ENCODE measurements at regions not wholly inside any gene's neighbourhood (a gene's known extent, or its start where the extent isn't known, plus 50 kb on each side); places are given as distances from the start of the nearest gene placed in this dataset.

GRCh38 chr1:164967300-164967699 lies 389.2 kb downstream of the LMX1A start:
- Mint-ChIP-seq H3K27me3 (ENCODE audit: low read depth) (no peaks in the 10 kb centered on the region), H3K4me3 (no peak overlapping the region), H3K36me3 (ENCODE audit: low read depth) (no peaks in the 10 kb centered on the region), H3K4me1 (no peaks in the 10 kb centered on the region), H3K9me3 (peaks cover 12% of the 10 kb centered on the region), H3K27ac (no peak overlapping the region)
- no peak for TF ChIP-seq CTCF (IDR thresholded peaks at IDR 0.05; ENCODE audit: unreplicated experiment in 3 of 3)

- peaks cover 6% of the 10 kb centered on the region for H3K9me3 Mint-ChIP-seq
- H3K4me3 Mint-ChIP-seq, result no peak overlapping the region
Observed at GRCh38 chr1:164961715-164962114, 394.8 kb downstream of the LMX1A start.

GRCh38 chr1:164958982-164959768 lies 397.3 kb downstream of the LMX1A start:
- no peaks in the 10 kb centered on the region for H3K36me3 Mint-ChIP-seq (ENCODE audit: low read depth)
- H3K4me3 Mint-ChIP-seq, result no peak overlapping the region

More at GRCh38 chr1:164961715-164962114, 394.8 kb downstream of the LMX1A start:
- TF ChIP-seq CTCF (IDR thresholded peaks at IDR 0.05; ENCODE audit: unreplicated experiment in 3 of 3), result no peak
- Mint-ChIP-seq H3K27me3 (ENCODE audit: low read depth) (no peaks in the 10 kb centered on the region), H3K27ac (no peak overlapping the region), H3K36me3 (ENCODE audit: low read depth) (no peaks in the 10 kb centered on the region), H3K4me1 (no peaks in the 10 kb centered on the region)

GRCh38 chr1:164953815-164954214 lies 394.8 kb downstream of the PBX1 start:
- no peaks in the 10 kb centered on the region for H3K27me3 Mint-ChIP-seq (ENCODE audit: low read depth)
- no peak overlapping the region for H3K27ac Mint-ChIP-seq
- peaks cover 4% of the 10 kb centered on the region for H3K36me3 Mint-ChIP-seq (ENCODE audit: low read depth)
- TF ChIP-seq CTCF (IDR thresholded peaks at IDR 0.05; ENCODE audit: unreplicated experiment in 3 of 3), result no peak
- H3K4me1 Mint-ChIP-seq, result peaks cover 21% of the 10 kb centered on the region
- H3K9me3 Mint-ChIP-seq, result peaks cover 7% of the 10 kb centered on the region
- no peak overlapping the region for H3K4me3 Mint-ChIP-seq

More at GRCh38 chr1:164958982-164959768, 397.3 kb downstream of the LMX1A start:
- Mint-ChIP-seq H3K27me3 (ENCODE audit: low read depth) (no peaks in the 10 kb centered on the region), H3K4me1 (no peaks in the 10 kb centered on the region), H3K27ac (no peak overlapping the region), H3K9me3 (no peaks in the 10 kb centered on the region)
- TF ChIP-seq CTCF (IDR thresholded peaks at IDR 0.05; ENCODE audit: unreplicated experiment in 3 of 3), result no peak

- Mint-ChIP-seq H3K36me3 (ENCODE audit: low read depth) (peaks cover 9% of the 10 kb centered on the region), H3K4me3 (no peak overlapping the region), H3K27ac (peak overlapping the region in 1 of 3 experiments; percentile 32), H3K4me1 (peaks cover 21% of the 10 kb centered on the region), H3K9me3 (peaks cover 14% of the 10 kb centered on the region), H3K27me3 (ENCODE audit: low read depth) (no peaks in the 10 kb centered on the region)
- TF ChIP-seq CTCF (IDR thresholded peaks at IDR 0.05; ENCODE audit: unreplicated experiment in 3 of 3), result peak in 2 of 3 experiments; percentile 19 to 32
Observed at GRCh38 chr1:164953098-164953497, 394.1 kb downstream of the PBX1 start.

- peak overlapping the region in 2 of 3 experiments; percentile 20 to 88 for H3K27ac Mint-ChIP-seq
- no peaks in the 10 kb centered on the region for H3K27me3 Mint-ChIP-seq (ENCODE audit: low read depth)
- H3K9me3 Mint-ChIP-seq, result peaks cover 29% of the 10 kb centered on the region
- no peak for TF ChIP-seq CTCF (IDR thresholded peaks at IDR 0.05; ENCODE audit: unreplicated experiment in 3 of 3)
- no peak overlapping the region for H3K4me3 Mint-ChIP-seq
- peaks cover 21% of the 10 kb centered on the region for H3K4me1 Mint-ChIP-seq
- H3K36me3 Mint-ChIP-seq (ENCODE audit: low read depth), result peaks cover 12% of the 10 kb centered on the region
Observed at GRCh38 chr1:164951508-164951907, 392.5 kb downstream of the PBX1 start.
